Peyer's patch (tissue), 4 donors: ENCODE measurements at regions not wholly inside any gene's neighbourhood (a gene's known extent, or its start where the extent isn't known, plus 50 kb on each side); places are given as distances from the start of the nearest gene placed in this dataset.

Source experiments
- CTCF ChIP-seq, 6 experiments: fragments of 450-650 bp in 4 of 6; fragments of 200-600 bp in 2 of 6; sonication (generic) in 1 of 6; IDR thresholded peaks; one replicate each; pipeline ENCODE4 v1.5.1; 2017 to 2019; ENCODE audit warnings: antibody characterized with exemption in 6 of 6, mild to moderate bottlenecking in 3 of 6, moderate library complexity in 1 of 6
- POLR2A ChIP-seq, 2 donors: fragments of 450-650 bp; IDR thresholded peaks; one replicate each; pipeline ENCODE4 v1.5.1; 2017; ENCODE audit warnings: antibody characterized with exemption in 2 of 2, mild to moderate bottlenecking in 2 of 2, moderate library complexity in 2 of 2

- TF ChIP-seq CTCF (IDR thresholded peaks at IDR 0.05), result no peak
- no peak for TF ChIP-seq POLR2A (IDR thresholded peaks at IDR 0.05)
Measured at GRCh38 chr3:25143356-25144025, 284.6 kb upstream of the RARB start.
